ENCODE measurements at regions not wholly inside any gene's neighbourhood (a gene's known extent, or its start where the extent isn't known, plus 50 kb on each side); places are given as distances from the start of the nearest gene placed in this dataset. TPM values are rescaled to one million over a fixed set of nuclear protein-coding genes. Genes with fewer than 3 reads are reported as not detected.

Small RNA genes lying in the stretch of these regions (small RNA-seq; reads per million reads assigned to genes)
- gene RNU7-147P = not detected
